Esophagus squamous epithelium (tissue), 5 donors: ENCODE measurements at regions not wholly inside any gene's neighbourhood (a gene's known extent, or its start where the extent isn't known, plus 50 kb on each side); places are given as distances from the start of the nearest gene placed in this dataset.

Experiments
- DNase-seq: peaks from one replicate; lab custom pipeline; 2025; lab: John Stamatoyannopoulos, UW
- H3K27ac ChIP-seq, 4 donors: fragments of 200-600 bp; sonication (generic); one replicate each; pipeline ENCODE4 v1.5.1; 2016 to 2019; ENCODE audit warnings: mild to moderate bottlenecking in 1 of 4
- H3K27me3 ChIP-seq, 4 donors: fragments of 200-600 bp; sonication (generic); 1 replicate in 3 of 4; 2 replicates in 1 of 4; pipeline versions ENCODE4 v1.5.1 to v1.6.0; 2017 to 2021; ENCODE audit warnings: antibody characterized with exemption in 1 of 4
- H3K36me3 ChIP-seq, 3 donors: fragments of 200-600 bp; sonication (generic); one replicate each; pipeline ENCODE4 v1.5.1; 2016 to 2019
- H3K4me1 ChIP-seq, 3 donors: fragments of 200-600 bp; sonication (generic); one replicate each; pipeline ENCODE4 v1.5.1; 2017 to 2019
- H3K4me3 ChIP-seq, 4 donors: fragments of 200-600 bp; sonication (generic); 1 replicate in 3 of 4; 2 replicates in 1 of 4; pipeline ENCODE4 v1.5.1; 2016 to 2019; ENCODE audit warnings: mild to moderate bottlenecking in 2 of 4, moderate library complexity in 1 of 4
- H3K9me3 ChIP-seq, 3 donors: fragments of 200-600 bp; sonication (generic); one replicate each; pipeline ENCODE4 v1.5.1; 2016 to 2019
- POLR2A ChIP-seq, 4 donors: fragments of 450-650 bp; IDR thresholded peaks; one replicate each; pipeline ENCODE4 v1.6.1; 2017; ENCODE audit warnings: antibody characterized with exemption in 4 of 4, mild to moderate bottlenecking in 4 of 4, moderate library complexity in 3 of 4
- WGBS, 2 donors: methylation state at CpG; one replicate each; pipeline ENCODE4 v1.1.5; 2018; 5-methylcytosine and 5-hydroxymethylcytosine counted together
- intact Hi-C: fragments of 100-400 bp; cut with DNase I; formaldehyde crosslinking; loops from one replicate; pipeline ENCODE4 v1.15.0; 2022
- TF ChIP-seq, protein P1 (sequence below), 6 experiments: fragments of 450-650 bp in 4 of 6; fragments of 200-600 bp in 2 of 6; sonication (generic) in 2 of 6; IDR thresholded peaks; one replicate each; pipeline ENCODE4 v1.5.1; 2016 to 2019; ENCODE audit warnings: antibody characterized with exemption in 6 of 6, mild to moderate bottlenecking in 4 of 6, moderate library complexity in 4 of 6
- donor health status: DM: yes; HTN: yes; CAD: no.

DNA sequence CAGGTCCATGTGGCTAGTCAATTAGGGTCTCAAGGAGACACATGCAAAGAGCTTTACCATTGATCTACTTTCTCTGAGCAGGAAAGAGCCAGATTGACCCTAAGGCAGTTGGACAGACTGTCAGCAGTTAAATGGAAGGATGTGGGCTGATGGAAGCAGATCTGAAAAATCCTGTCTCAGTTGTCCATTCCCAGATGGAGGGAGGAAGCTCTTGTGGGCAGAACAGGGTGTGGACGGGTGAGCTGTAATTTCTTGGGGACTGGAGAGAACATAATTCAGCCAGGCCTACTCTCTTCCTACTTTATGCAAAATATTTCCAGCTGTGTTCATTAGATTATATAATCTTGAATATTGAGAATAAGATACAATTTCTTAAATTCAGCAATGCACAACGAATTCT lies 163.6 kb downstream of the GNAT3 start:
- no peaks in the 10 kb centered on the region for H3K9me3 ChIP-seq
- H3K27me3 ChIP-seq = no peaks in the 10 kb centered on the region
- H3K4me1 ChIP-seq = peaks cover 0 to 12% (median 10%) of the 10 kb centered on the region in 3 donors
- intact Hi-C loops = no loop called here
- no peak overlapping the region for H3K27ac ChIP-seq
- no peak overlapping the region for H3K4me3 ChIP-seq
- DNase-seq = no peak
- no peak for TF ChIP-seq POLR2A (IDR thresholded peaks at IDR 0.05)
- TF ChIP-seq, protein P1, sequence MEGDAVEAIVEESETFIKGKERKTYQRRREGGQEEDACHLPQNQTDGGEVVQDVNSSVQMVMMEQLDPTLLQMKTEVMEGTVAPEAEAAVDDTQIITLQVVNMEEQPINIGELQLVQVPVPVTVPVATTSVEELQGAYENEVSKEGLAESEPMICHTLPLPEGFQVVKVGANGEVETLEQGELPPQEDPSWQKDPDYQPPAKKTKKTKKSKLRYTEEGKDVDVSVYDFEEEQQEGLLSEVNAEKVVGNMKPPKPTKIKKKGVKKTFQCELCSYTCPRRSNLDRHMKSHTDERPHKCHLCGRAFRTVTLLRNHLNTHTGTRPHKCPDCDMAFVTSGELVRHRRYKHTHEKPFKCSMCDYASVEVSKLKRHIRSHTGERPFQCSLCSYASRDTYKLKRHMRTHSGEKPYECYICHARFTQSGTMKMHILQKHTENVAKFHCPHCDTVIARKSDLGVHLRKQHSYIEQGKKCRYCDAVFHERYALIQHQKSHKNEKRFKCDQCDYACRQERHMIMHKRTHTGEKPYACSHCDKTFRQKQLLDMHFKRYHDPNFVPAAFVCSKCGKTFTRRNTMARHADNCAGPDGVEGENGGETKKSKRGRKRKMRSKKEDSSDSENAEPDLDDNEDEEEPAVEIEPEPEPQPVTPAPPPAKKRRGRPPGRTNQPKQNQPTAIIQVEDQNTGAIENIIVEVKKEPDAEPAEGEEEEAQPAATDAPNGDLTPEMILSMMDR (IDR thresholded peaks at IDR 0.05) = no peak
- 59 to 81% methylated on average over 2 of the region's 2 CpGs for WGBS, 2 donors
- H3K36me3 ChIP-seq = no peaks in the 10 kb centered on the region

GRCh38 chr7:80347173-80347572 lies 164.7 kb downstream of the GNAT3 start:
- H3K27ac ChIP-seq = peak overlapping the region in 2 of 4 donors; percentile 11 to 41
- no peaks in the 10 kb centered on the region for H3K27me3 ChIP-seq
- no peak for TF ChIP-seq POLR2A (IDR thresholded peaks at IDR 0.05)
- TF ChIP-seq, protein P1 (IDR thresholded peaks at IDR 0.05) = no peak
- no peaks in the 10 kb centered on the region for H3K9me3 ChIP-seq
- H3K4me3 ChIP-seq = no peak overlapping the region
- no peaks in the 10 kb centered on the region for H3K36me3 ChIP-seq
- WGBS, 2 donors = 40 to 42% methylated on average over 1 of the region's 1 CpG
- no peak for DNase-seq
- intact Hi-C loops = no loop called here
- peaks cover 0 to 12% (median 10%) of the 10 kb centered on the region in 3 donors for H3K4me1 ChIP-seq

DNA sequence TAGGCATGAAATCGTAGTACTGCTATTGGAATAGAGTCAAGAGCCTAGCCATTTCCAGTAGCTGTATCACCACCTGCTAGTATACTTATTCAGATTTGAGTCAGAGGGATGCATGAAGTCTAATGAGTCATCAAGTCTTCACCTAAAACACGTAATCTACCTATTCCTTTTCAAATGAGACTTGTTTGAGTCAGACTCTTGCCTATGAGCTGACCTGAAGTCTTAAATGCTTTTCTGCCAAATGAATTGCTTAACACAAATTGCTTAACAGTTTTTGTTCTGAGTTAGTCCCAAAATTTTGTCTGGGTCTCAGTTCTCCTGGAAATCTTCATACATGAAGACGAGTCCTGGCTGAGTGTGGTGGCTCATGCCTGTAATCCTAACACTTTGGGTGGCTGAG lies 165.2 kb downstream of the GNAT3 start:
- Histone ChIP-seq H3K27me3 (no peaks in the 10 kb centered on the region), H3K36me3 (no peaks in the 10 kb centered on the region), H3K4me3 (no peak overlapping the region), H3K9me3 (no peaks in the 10 kb centered on the region), H3K4me1 (peaks cover 0 to 12% (median 10%) of the 10 kb centered on the region in 3 donors), H3K27ac (peak overlapping the region in 2 of 4 donors; percentile 11 to 41)
- no peak for TF ChIP-seq POLR2A (IDR thresholded peaks at IDR 0.05)
- TF ChIP-seq, protein P1 (IDR thresholded peaks at IDR 0.05) = no peak
- DNase-seq = no peak
- intact Hi-C loops = no loop called here
- 16 to 20% methylated on average over 3 of the region's 3 CpGs for WGBS, 2 donors

- intact Hi-C loops = no loop called here
- no peak overlapping the region for H3K27ac ChIP-seq
- 44 to 54% methylated on average over 7 of the region's 7 CpGs for WGBS, 2 donors
- DNase-seq = no peak
- H3K36me3 ChIP-seq = no peaks in the 10 kb centered on the region
- H3K27me3 ChIP-seq = no peaks in the 10 kb centered on the region
- no peak for TF ChIP-seq POLR2A (IDR thresholded peaks at IDR 0.05)
- TF ChIP-seq, protein P1 (IDR thresholded peaks at IDR 0.05) = no peak
- H3K4me1 ChIP-seq = peaks cover 0 to 14% (median 4%) of the 10 kb centered on the region in 3 donors
- no peak overlapping the region for H3K4me3 ChIP-seq
- H3K9me3 ChIP-seq = no peaks in the 10 kb centered on the region
Observed at GRCh38 chr7:80335511-80336231, 176.2 kb downstream of the GNAT3 start.

- intact Hi-C loops = no loop called here
Observed at GRCh38 chr7:80334908-80335307, 177.0 kb downstream of the GNAT3 start.

More at GRCh38 chr7:80334908-80335307, 177.0 kb downstream of the GNAT3 start:
- TF ChIP-seq POLR2A (IDR thresholded peaks at IDR 0.05) = no peak
- TF ChIP-seq, protein P1 (IDR thresholded peaks at IDR 0.05) = peak in 1 of 6 experiments; percentile 5
- H3K27me3 ChIP-seq = no peaks in the 10 kb centered on the region
- H3K4me1 ChIP-seq = peaks cover 0 to 14% (median 4%) of the 10 kb centered on the region in 3 donors
- no peak for DNase-seq
- no peaks in the 10 kb centered on the region for H3K9me3 ChIP-seq
- no peaks in the 10 kb centered on the region for H3K36me3 ChIP-seq
- no peak overlapping the region for H3K4me3 ChIP-seq
- no peak overlapping the region for H3K27ac ChIP-seq
